Midbrain (tissue), 1 donor: ENCODE measurements at regions not wholly inside any gene's neighbourhood (a gene's known extent, or its start where the extent isn't known, plus 50 kb on each side); places are given as distances from the start of the nearest gene placed in this dataset.

Experiments used
- DNase-seq: peaks from one replicate; lab custom pipeline; 2025; lab: John Stamatoyannopoulos, UW

- DNase-seq, result no peak
Observed at GRCh38 chr4:176011529-176011928, 54.1 kb upstream of the WDR17 start.

- no peak for DNase-seq
Observed at GRCh38 chr4:176013476-176014247, 52.0 kb upstream of the WDR17 start.

- no peak for DNase-seq
Observed at GRCh38 chr4:176014583-176015108, 51.0 kb upstream of the WDR17 start.
